CD4-positive, alpha-beta T cell treated with Interleukin-6 for 4 hours (primary cell): ENCODE measurements at regions not wholly inside any gene's neighbourhood (a gene's known extent, or its start where the extent isn't known, plus 50 kb on each side); places are given as distances from the start of the nearest gene placed in this dataset.
"Not testable (repeated sequence)": the region's sequence is repeated elsewhere in the genome, so short reads cannot be mapped to it uniquely, and the experiment has no call there.

Experiments
- DNase-seq: peaks from one replicate; pipeline ENCODE4 v3.0.0-alpha.2; 2020; ENCODE audit warnings: mixed read lengths

DNA sequence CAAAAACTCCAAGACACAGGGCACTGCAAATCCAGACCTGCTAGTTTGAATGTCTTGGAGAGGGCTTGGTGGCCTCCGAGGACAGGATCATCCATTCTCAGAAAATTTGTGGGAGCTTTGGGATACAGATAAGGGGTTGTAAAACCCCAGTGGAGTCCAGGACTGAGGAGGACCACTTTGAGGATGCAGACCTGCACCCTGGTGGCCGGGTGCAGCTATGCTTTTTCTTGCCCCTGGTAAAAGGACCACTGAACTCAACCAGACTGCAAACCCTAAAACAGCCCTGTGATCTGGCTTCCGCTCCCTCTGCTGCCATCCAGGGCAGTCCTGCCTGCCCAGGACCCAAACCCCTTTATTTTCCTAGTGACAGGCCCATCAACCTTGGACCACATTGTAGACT, 169.5 kb upstream of the DAAM1 start:
- no peak for DNase-seq

DNA sequence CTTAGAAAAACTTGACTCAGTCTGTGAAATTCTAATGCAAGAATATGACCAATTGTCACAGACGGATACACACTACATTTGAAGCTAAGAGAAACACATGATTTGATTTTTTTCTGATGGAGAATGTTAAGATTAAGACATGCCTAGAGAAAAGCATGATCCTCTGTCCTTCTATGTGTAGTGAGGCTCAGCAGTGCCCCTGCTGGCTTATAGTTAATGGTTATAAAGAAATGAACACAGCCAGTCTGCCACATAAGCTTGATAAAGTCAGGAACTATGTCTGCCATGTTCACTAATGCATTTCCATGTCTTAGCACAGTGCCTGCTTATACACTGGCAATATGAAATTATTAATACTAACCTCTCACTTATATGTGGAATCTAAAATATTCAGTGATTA, 168.1 kb upstream of the DAAM1 start:
- no peak for DNase-seq

DNA sequence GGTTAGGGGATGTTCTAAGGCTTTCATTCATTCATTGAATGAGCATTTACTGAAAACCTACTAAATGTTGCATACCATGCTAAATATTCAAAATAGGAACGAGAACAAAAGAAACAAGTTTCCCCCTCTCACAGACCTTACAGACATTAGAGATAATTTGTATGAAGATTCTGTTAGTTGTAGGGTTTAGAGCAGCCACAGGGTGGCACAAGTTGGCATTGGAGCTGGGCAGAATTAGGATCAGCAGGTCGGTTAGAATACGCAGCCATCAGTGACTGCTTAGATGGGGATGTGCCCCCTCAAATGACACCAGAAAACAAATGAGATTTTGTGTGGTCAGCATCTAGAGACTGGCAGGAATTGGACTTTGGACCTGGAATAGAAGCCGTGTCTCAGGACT, 166.3 kb upstream of the DAAM1 start:
- DNase-seq = no peak

GRCh38 chr14:59026081-59026480, 162.4 kb upstream of the DAAM1 start:
- no peak for DNase-seq

GRCh38 chr14:59026640-59027039, 161.8 kb upstream of the DAAM1 start:
- DNase-seq = not testable (repeated sequence)

DNA sequence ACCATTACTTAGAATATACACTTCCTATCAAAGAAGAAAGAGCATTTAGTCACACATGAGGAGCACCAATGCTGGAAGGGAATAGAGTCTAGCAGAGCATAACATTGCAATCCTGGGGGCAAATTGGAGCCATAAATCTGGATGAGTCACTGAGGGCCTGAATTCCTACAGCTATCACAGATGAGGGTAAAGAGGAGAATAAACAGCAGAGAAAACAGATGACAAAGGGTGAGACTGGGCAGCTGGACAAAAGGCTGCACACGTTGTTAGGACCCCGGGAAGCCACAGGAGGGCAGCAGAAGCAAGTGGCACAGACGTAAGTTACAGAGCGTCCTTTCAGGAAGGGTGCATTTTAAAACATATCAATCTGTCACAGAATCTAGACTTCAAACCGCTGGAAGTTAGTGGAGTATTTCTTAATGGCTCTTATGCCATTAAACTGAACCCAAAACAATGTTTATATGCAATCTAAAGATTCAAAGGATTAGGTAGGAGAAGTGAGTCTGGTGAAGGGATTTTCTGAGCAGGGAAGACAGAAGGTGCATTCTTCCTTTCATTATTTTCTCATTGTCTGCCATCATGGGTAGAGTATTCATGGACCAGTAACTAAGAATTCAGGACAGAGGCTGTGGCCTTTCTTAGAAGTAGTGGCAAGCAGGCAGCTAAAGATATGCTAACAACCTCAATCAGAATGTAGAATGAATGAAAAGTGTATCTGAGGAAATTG, 159.8 kb upstream of the DAAM1 start:
- DNase-seq = peak; percentile 16

DNA sequence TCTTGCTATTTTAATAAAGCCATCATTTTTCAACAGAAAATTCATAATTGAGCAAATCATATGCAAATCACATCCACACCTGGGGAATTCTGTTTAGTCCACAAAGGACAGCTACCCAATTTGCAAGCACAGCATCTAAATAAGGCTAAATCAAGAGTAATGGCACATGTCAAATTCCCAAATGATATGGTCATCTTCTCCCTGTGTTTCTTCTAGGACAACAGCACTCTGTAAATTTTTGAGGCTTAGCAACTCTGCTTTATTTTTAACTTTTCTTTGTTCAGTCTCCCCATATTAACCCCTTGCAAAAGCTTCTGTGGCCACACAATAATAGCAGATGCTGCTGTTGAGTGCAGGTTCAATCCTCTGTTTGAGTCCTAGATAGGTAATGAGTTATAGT, 155.6 kb upstream of the DAAM1 start:
- DNase-seq = no peak

GRCh38 chr14:59036134-59036533, 152.3 kb upstream of the DAAM1 start:
- no peak for DNase-seq

GRCh38 chr14:59037086-59037485, 151.4 kb upstream of the DAAM1 start:
- DNase-seq = no peak

DNA sequence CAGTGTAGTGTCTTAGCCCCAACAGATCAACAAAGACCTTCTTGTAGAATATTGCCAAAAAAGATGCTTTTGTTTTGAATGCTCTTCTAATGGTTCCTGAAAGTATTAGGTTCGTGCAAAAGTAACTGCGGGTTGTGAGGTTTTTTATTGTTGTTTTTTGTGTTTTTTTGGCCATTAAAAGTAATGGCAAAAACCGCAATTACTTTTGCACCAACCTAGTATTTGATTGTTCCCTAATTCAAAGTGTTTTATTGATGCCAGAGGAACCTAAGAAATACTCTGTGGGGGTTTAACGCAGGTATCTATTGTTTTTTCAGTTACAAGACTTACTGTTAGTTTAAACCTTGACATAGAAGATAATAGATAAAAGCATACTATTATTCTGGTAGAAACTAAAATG, 150.8 kb upstream of the DAAM1 start:
- DNase-seq = no peak

- DNase-seq = no peak
Observed at GRCh38 chr14:59038746-59039145, 149.7 kb upstream of the DAAM1 start.

GRCh38 chr14:59041308-59041707, 147.2 kb upstream of the DAAM1 start:
- no peak for DNase-seq

- no peak for DNase-seq
Observed at GRCh38 chr14:59044707-59045106, 143.8 kb upstream of the DAAM1 start.

- DNase-seq = no peak
Observed at GRCh38 chr14:59046746-59047145, 141.7 kb upstream of the DAAM1 start.

- DNase-seq = no peak
Observed at GRCh38 chr14:59055006-59055405, 133.5 kb upstream of the DAAM1 start.

GRCh38 chr14:59055439-59056045, 132.9 kb upstream of the DAAM1 start:
- DNase-seq = peak; percentile 35

- no peak for DNase-seq
Observed at GRCh38 chr14:59057551-59057950, 130.9 kb upstream of the DAAM1 start.

DNA sequence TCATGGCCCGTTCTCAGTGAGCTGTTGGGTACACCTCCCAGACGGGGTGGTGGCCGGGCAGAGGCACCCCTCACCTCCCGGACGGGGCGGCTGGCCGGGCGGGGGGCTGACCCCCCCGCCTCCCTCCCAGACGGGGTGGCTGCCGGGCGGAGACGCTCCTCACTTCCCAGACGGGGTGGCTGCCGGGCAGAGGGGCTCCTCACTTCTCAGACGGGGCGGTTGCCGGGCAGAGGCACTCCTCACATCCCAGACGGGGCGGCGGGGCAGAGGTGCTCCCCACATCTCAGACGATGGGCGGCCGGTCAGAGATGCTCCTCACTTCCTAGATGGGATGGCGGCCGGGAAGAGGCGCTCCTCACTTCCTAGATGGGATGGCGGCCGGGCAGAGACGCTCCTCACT, 129.7 kb upstream of the DAAM1 start:
- DNase-seq = not testable (repeated sequence)

GRCh38 chr14:59060841-59061240, 127.6 kb upstream of the DAAM1 start:
- no peak for DNase-seq

GRCh38 chr14:59061292-59061691, 127.2 kb upstream of the DAAM1 start:
- DNase-seq = no peak

- DNase-seq = no peak
Observed at GRCh38 chr14:59063259-59063658, 125.2 kb upstream of the DAAM1 start.

DNA sequence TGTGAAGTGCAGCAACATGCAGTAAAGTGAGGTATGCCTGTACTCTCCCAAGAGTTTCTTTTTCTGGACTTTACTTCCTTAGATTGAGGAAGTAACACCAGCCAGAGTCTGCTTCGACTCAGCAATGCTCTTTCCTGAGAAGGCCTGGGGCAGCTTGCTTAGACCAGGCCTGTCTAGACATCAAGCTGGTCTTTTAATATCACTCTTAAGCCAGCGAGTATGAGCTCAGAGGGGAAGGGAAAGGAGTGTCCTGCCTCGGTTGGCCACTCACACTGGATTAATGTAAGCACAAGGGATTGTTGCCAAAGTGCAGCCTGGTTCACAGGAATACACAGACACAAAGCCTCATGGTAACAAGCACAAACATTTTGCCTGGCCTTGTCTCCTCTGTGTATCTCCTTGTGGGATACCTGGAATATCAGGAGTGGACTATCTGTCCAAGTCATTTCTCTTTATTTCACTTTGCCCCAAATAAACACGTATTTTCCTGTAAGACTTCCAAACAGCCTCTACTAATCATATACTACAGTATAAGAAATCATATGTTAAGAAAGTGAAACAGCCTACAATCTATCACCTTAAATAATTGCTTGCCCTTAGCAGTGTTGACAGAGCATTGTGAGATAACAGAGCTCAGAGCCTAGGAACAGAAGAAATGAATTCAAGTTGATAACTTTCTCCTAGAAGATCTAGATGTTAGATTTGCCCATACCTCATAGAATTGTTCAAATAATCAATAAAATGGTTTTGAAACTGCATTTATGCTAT, 121.2 kb upstream of the DAAM1 start:
- DNase-seq = no peak

- no peak for DNase-seq
Observed at GRCh38 chr14:59069163-59069854, 119.2 kb upstream of the DAAM1 start.

DNA sequence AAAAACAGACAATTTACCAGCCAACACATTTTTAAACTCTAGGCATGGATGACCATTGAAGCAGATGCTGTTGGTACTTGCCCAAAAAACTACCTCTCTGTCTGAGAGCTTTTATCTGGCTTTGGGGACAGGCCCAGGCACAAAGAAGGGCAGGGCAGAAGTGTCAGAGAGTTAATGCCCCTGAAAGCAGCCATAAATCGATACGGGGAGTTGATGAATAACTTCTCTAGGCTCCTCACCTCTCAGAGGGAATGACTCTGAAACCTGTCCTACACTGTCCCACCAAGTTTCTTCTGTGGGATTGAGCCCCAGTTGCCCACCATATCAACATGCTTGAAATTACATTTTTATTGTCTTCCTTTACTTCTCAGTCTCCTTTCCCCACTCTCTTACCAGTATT, 113.0 kb upstream of the DAAM1 start:
- no peak for DNase-seq
